Activated CD4-positive, alpha-beta T cell treated with anti-CD3 and anti-CD28 coated beads for 24 hours (primary cell): ENCODE measurements at regions not wholly inside any gene's neighbourhood (a gene's known extent, or its start where the extent isn't known, plus 50 kb on each side); places are given as distances from the start of the nearest gene placed in this dataset.

Experiments
- DNase-seq, 2 donors: peaks; one replicate each; pipeline ENCODE4 v3.0.0-alpha.2; 2020; ENCODE audit warnings: low read depth in 2 of 2

- no peak for DNase-seq
Observed at GRCh38 chr22:46078241-46079092, 71.9 kb upstream of the PPARA start.

- no peak for DNase-seq
Observed at GRCh38 chr22:46079093-46079860, 71.0 kb upstream of the PPARA start.

DNA sequence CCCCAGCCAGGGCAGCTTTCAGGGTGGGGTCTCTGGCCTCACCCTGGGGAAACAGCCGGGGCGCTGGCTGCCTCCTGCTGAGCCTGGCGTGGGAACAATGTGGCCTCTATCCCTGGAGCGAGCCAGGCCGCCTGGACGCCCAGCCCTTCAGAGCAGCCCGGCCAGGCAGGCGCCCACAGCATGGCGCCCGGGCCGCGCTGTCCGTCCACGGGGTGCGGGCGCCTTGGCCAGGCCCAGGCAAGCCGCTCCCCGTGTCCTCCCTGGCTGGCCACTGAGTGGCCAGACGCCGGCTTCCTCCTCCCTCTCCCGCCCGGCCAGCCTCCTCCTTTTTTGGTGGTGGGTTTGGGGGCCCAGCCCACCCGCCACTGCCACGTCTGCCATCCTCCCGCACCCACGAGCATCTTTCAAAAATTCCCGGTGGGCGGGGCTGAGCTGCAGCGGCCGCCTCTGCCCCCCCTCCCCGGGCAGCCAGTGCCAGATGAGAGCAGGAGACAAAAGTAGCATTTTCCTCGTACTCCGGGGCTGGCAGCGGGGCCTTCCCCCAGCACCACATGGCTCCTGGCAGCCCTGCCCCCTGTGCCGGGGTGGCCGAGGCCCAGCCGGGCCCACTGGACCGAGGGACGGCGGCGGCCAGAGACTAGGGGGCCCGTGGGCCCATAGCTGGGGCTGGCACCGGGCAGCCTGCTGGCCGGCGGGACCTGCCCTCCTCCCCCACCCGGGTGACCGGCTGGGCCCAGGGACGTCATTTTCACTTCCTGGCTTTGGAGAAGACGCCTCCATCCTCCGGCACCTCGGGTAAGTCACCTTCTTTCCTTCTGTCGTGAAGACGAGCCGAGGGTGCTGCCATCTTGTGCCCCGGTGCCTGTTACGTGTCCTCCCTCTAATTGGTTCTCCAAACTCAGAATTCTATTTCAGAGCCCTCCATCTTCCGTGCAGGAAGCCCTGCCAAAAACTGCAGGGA, 70.2 kb upstream of the PPARA start:
- DNase-seq, result no peak

DNA sequence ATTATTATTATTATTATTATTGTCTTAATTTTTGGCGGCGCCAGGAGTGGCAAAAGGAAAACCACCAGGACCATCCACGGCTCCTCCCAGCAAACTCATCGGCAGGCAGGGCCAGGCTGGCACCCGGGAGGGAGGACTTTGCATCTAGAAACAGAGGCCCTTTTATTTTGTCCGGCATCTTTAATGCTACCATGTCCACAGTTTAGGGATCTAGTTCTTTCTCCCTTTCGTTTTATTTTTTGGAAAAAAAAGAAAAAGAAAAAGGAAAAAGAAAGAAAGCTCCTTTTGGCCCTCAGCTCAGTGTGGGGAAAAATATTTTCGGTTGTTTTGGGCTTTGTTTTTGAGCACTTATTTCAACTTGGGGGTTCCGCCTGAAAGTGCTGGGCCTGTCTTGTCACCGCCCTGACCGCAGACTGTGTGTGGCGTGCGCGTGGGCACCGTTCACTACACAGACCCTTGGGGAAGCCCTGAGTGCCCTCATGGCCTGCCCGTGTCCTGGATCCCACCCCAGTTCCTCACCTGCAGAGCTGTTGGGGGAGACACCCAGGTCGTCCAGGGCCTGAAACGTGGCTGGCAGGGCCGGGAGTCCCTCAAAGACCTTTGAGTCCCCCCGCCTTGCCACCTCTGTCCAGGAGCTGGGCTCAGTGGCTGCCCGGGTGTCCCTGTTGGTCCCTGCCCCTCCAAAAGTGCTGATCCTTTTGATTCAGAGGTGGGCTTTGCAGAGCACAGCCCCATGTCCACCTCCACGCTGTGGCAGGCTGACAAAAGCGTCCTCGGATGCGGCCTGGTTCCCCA, 69.1 kb upstream of the PPARA start:
- DNase-seq, result no peak

DNA sequence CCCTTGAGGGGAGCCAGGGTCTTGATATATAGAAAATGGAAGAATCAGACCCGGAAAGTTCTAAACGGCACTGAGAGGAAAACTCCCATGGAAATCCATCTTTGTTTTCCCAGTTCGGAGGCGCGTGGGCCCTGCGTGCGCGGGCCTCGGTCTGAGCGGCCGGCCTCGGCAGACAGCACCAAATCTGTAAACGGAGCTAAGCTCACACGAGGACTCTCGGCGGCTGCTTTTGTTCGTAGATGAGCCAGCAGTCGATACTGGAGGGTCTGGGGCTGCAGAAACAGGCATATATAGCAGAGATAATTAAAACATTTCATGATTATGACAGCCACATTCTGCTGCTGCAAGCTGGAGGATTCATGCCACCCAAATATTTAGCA, 68.5 kb upstream of the PPARA start:
- DNase-seq, result no peak

DNA sequence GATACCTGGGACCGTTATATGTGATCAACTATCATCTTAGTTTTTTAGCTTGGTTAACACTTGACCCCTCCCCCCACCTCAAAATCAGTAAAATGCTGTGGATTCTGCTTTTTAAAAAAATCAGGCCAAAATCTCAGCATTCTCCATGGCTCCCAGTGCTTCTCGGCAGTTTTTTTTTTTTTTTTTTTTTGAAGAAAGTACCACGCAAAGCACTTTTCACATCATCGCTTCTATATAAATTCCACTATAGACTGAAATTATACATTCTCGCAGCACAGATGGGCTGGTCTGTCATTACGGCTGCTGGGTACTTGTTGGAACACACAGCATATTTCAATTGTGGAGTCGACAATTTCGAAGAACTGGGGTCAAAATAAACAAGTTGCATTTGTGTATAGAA, 67.7 kb upstream of the PPARA start:
- DNase-seq, result no peak

- no peak for DNase-seq
Observed at GRCh38 chr22:46083383-46084350, 66.7 kb upstream of the PPARA start.

- DNase-seq, result no peak
Observed at GRCh38 chr22:46084376-46084775, 66.0 kb upstream of the PPARA start.

DNA sequence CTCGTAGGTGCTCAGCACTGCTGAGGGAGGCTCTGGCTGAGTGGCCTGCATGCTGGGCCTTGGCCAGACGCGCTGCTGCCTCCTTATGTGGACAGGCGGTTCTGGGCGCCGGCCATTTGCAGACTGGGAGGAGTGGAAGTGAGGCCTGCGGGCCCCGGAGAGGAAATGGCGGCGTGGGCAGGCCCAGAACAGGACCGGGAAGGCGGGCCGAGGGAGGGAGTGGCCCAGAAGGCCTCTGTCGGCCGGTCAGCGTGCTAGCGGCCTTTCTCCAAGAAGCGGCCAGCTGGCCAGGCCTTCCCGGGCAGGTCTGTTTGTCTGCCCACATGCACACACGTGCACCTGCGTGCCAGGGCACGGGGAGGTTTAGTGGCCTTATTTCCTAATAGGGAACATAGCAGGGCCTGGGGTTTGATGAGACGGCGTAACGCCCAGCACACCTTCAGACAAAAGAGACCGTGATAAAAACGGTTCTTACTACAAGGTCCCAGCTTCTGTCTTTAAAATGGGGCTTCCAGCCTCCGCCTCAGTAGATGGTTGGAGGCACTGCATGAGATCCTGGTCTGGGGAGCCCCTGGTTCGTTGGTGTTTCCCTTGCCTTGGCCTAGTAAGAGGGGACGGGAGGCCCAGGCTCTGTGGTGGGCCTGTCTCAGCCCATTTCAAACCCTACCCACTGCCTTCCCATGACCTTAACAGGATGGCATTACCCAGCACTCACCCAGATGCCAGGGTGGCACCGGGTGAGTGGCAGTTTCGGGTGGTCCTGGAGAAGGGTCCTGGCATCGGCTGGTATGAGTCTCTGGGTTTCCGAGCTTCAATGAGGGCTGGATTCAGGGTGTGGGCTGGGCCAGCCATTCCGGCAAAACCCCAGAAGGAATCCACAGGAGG, 65.1 kb upstream of the PPARA start:
- no peak for DNase-seq

- no peak for DNase-seq
Observed at GRCh38 chr22:46085828-46086576, 64.3 kb upstream of the PPARA start.

DNA sequence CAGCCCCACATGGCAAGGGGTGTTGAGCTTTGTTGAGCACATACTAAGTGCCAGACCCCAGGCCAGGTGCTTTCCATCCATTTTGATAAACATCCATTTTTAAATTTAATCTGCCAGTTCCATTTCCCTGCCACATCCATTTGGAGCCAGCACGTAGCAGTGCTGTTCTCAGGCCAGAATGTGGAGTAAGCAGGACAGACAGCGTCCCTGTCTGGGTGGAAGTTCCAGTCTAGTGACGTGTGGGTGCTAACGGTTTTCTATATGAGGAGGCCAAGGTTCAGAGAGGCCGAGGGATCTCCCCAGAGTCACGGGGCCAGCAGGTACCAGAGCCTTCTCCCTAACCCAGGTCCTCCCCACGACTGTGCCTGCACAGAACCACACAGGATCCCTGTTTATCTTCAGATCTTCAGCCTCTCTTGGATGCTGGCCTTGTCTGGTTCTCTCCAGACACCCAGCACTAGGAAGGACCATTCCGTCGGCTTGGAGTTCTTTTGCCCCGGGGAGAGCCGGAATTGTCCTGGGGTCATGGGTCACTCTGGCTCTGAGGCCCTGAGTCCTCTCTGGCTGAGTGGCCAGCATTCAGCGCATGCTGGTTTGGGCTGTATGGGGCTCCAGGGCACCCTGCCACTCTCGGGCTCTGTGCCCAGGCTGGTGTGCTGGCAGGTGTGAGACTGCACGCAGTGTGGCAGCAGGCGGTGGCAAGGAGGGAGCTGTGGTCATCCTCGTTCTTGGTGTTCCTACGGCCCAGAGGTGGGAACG, 63.6 kb upstream of the PPARA start:
- DNase-seq, result no peak

DNA sequence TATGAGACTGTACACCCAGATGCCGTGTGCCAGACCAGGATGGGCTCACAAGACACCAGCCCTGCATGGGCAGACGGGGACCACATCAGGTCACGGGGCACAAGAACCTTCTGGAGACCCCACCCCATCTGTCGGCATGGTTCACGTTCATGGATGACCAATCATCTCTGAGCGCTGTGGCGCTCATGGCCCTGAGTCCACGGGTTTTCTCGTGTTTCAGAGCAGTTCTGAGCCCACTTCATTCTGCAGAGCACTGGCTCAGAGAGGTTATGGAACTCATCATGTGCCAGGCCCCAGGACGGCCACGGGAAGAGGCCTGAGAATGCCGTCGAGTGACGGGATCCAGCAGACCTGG, 63.0 kb upstream of the PPARA start:
- DNase-seq, result no peak

- DNase-seq, result no peak
Observed at GRCh38 chr22:46087816-46088277, 62.5 kb upstream of the PPARA start.

DNA sequence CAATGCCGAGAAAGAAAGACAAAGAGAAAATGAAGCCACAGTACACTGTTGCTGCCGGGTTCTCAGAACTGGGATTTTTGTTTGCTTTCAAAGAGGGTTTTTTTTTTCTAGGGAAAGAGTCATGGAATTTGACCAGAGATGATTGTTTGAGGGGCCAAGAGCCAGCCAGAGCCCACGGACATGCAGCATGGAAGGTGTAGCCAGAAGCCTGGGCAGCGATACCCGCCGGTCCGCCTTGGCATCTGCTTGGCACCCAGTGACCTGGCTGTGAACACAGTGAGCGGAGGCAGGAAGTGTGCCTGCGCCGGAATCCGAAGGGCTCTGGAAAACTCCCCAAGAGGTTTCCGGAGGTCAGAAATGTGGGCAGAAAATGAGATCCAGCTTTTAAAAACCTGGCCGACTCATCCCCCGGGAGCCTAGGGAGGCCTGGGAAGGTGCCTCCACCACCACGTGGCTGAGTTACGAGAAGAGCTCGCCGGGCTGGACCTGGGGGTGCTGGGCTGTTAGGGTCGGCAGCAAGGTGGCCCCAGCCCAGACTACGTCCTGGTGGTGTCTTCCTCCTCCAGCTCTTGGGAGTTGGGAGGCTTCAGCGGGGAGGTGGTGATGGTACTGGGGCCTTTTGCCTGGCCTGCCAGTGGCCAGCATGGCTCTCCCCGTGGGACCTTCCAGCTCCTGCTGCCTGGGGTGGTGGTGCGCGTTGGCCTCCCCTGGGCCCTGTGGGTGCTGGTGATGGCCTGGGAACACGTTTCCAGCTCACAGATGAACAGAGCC, 61.6 kb upstream of the PPARA start:
- no peak for DNase-seq

GRCh38 chr22:46089426-46090035, 60.8 kb upstream of the PPARA start:
- DNase-seq, result no peak

DNA sequence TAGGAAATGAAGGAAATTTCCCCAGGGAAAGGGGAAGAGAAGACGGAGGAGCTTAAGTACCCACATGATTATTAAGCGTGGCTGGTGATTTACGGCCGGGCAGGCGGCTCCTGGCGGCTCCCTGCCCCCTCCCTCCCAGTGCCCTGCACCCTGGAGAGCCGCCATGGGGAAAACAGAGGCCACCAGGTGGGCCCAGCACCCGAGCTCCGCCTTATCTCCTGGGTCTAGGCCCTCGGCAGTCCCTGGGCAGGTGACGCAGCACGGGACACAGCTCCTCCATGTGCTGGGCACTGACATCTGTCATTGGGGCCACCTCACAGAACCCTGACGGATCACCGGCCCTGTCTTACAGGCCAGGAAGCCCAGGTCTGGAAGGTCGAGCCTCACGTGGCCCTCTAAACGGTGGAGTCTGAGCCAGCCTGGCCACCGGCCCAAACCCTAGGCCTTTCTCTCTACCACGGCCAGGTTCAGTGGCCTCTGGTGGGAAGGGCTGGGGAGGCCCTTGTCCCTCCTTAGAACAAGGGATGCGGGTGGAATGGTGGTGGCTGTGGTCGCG, 60.2 kb upstream of the PPARA start:
- no peak for DNase-seq
